H1 (cell line): ENCODE measurements at regions not wholly inside any gene's neighbourhood (a gene's known extent, or its start where the extent isn't known, plus 50 kb on each side); places are given as distances from the start of the nearest gene placed in this dataset.

Source experiments
- CTCF ChIA-PET: fragments of 300-600 bp; sonication (Branson Sonifier 250); formaldehyde crosslinking; loops from one replicate; lab custom pipeline; 2021; ENCODE audit not compliant: partially characterized antibody; lab: Charles Lee
- POLR2A ChIA-PET: fragments of 300-600 bp; sonication (Branson Sonifier 250); formaldehyde crosslinking; loops from one replicate; lab custom pipeline; 2021; ENCODE audit warnings: inconsistent platforms; ENCODE audit not compliant: partially characterized antibody; lab: Charles Lee
- DNase-seq, 2 experiments: peaks; one replicate each; pipeline versions ENCODE4 v3.0.0 to v3.0.0-alpha.2; 2010 to 2022; ENCODE audit warnings: low spot score in 2 of 2, low read depth in 1 of 2, mixed read lengths in 1 of 2
- FAIRE-seq: peaks from 2 replicates; lab custom pipeline; 2011; peaks lifted over from hg19 to GRCh38; lab: Jason Lieb, UNC
- H2AFZ ChIP-seq: 2 replicates; pipeline ENCODE4 v1.8.1; 2012; ENCODE audit warnings: low read length, inconsistent platforms
- H2AK5ac ChIP-seq: 2 replicates; pipeline ENCODE4 v1.6.1; 2013; ENCODE audit warnings: low read depth, low read length
- H2BK120ac ChIP-seq: replicated peaks from 2 replicates; pipeline ENCODE3; 2013; ENCODE audit warnings: low read depth, low read length, inconsistent platforms
- H2BK12ac ChIP-seq: 2 replicates; pipeline ENCODE4 v1.6.1; 2013; ENCODE audit warnings: low read depth, low read length
- H2BK15ac ChIP-seq: 2 replicates; pipeline ENCODE4 v1.6.1; 2013; ENCODE audit warnings: low read length
- H2BK20ac ChIP-seq: 2 replicates; pipeline ENCODE4 v1.6.1; 2013; ENCODE audit warnings: low read length
- H2BK5ac ChIP-seq: 2 replicates; pipeline ENCODE4 v1.6.1; 2013; ENCODE audit warnings: low read depth, low read length
- H3K14ac ChIP-seq: 2 replicates; pipeline ENCODE4 v1.6.1; 2013; ENCODE audit warnings: inconsistent platforms; ENCODE audit not compliant: insufficient read length
- H3K18ac ChIP-seq: 2 replicates; pipeline ENCODE4 v1.6.1; 2013; ENCODE audit warnings: low read length; ENCODE audit errors: extremely low read depth
- H3K23ac ChIP-seq: 2 replicates; pipeline ENCODE4 v1.6.1; 2013; ENCODE audit warnings: inconsistent platforms; ENCODE audit not compliant: insufficient read length
- H3K23me2 ChIP-seq: 2 replicates; pipeline ENCODE4 v1.6.1; 2013; ENCODE audit warnings: low read depth, low read length
- H3K27ac ChIP-seq: 2 replicates; pipeline ENCODE4 v1.6.1; 2011; ENCODE audit warnings: low read depth, low read length, inconsistent platforms
- H3K27me3 ChIP-seq, 4 experiments: replicated peaks in 1 of 4; 1 replicate in 1 of 4; 2 replicates in 3 of 4; pipeline versions ENCODE4 v1.6.1 to v1.8.1; 2011 to 2013; ENCODE audit warnings: low read length in 3 of 4, mild to moderate bottlenecking in 3 of 4, inconsistent platforms in 2 of 4, mixed read lengths in 2 of 4, moderate library complexity in 1 of 4; ENCODE audit not compliant: control insufficient read depth in 3 of 4, insufficient read depth in 3 of 4; ENCODE audit errors: extremely low read depth in 1 of 4
- H3K36me3 ChIP-seq, 4 experiments: 2 replicates each; pipeline versions ENCODE4 v1.6.1 to v1.8.1; 2011 to 2013; ENCODE audit warnings: mild to moderate bottlenecking in 4 of 4, low read length in 3 of 4, moderate library complexity in 2 of 4, control low read depth in 1 of 4, inconsistent platforms in 1 of 4; ENCODE audit not compliant: insufficient read depth in 4 of 4, control insufficient read depth in 2 of 4
- H3K4ac ChIP-seq: replicated peaks from 2 replicates; pipeline ENCODE3; 2013; ENCODE audit warnings: low read length, low read depth, mixed read lengths, inconsistent platforms; ENCODE audit not compliant: insufficient read length
- H3K4me1 ChIP-seq, 4 experiments: replicated peaks in 1 of 4; 1 replicate in 1 of 4; 2 replicates in 3 of 4; pipeline versions ENCODE4 v1.6.1 to v1.8.1; 2011 to 2013; ENCODE audit warnings: low read length in 3 of 4, inconsistent platforms in 2 of 4, mixed read lengths in 1 of 4; ENCODE audit not compliant: insufficient read depth in 4 of 4, control insufficient read depth in 3 of 4
- H3K4me2 ChIP-seq, 2 experiments: 2 replicates each; pipeline versions ENCODE4 v1.6.1 to v1.8.1; 2011 to 2013; ENCODE audit warnings: low read depth in 2 of 2, low read length in 2 of 2, control low read depth in 1 of 2, inconsistent platforms in 1 of 2, mild to moderate bottlenecking in 1 of 2; ENCODE audit not compliant: insufficient read depth in 1 of 2
- H3K4me3 ChIP-seq, 4 experiments: fragments of 200-600, 300-600 bp in 1 of 4; sonication (generic), shearing (Covaris generic), sonication (Bioruptor Twin) in 1 of 4; 2 replicates each; pipeline versions ENCODE4 v1.5.1 to v1.8.1; 2011 to 2016; ENCODE audit warnings: low read length in 4 of 4, low read depth in 3 of 4, control low read depth in 2 of 4, inconsistent platforms in 2 of 4, mild to moderate bottlenecking in 2 of 4, mixed read lengths in 1 of 4, moderate library complexity in 1 of 4; ENCODE audit not compliant: insufficient read depth in 2 of 4; ENCODE audit errors: extremely low read depth in 1 of 4
- H3K56ac ChIP-seq: replicated peaks from 2 replicates; pipeline ENCODE3; 2013; ENCODE audit warnings: low read depth, mild to moderate bottlenecking, mixed read lengths, low read length, inconsistent platforms; ENCODE audit not compliant: insufficient read length
- H3K79me1 ChIP-seq: 2 replicates; pipeline ENCODE4 v1.6.1; 2013; ENCODE audit warnings: low read depth, low read length, control low read depth
- H3K79me2 ChIP-seq, 2 experiments: 2 replicates each; pipeline versions ENCODE4 v1.6.1 to v1.8.1; 2012 to 2013; ENCODE audit warnings: low read length in 2 of 2, mild to moderate bottlenecking in 2 of 2, inconsistent platforms in 1 of 2; ENCODE audit not compliant: insufficient read depth in 2 of 2, control insufficient read depth in 1 of 2
- H3K9ac ChIP-seq, 4 experiments: replicated peaks in 1 of 4; 1 replicate in 1 of 4; 2 replicates in 3 of 4; pipeline versions ENCODE4 v1.6.1 to v1.8.1; 2011 to 2013; ENCODE audit warnings: low read depth in 3 of 4, low read length in 3 of 4, control low read depth in 2 of 4, mild to moderate bottlenecking in 2 of 4, moderate library complexity in 2 of 4, inconsistent platforms in 1 of 4; ENCODE audit errors: extremely low read depth in 1 of 4
- H3K9me3 ChIP-seq, 2 experiments: 2 replicates each; pipeline versions ENCODE4 v1.6.1 to v1.8.1; 2012 to 2013; ENCODE audit warnings: mild to moderate bottlenecking in 2 of 2, moderate library complexity in 2 of 2, control low read depth in 1 of 2, inconsistent platforms in 1 of 2, low read depth in 1 of 2, low read length in 1 of 2, mixed read lengths in 1 of 2; ENCODE audit not compliant: insufficient read depth in 2 of 2
- H4K20me1 ChIP-seq, 2 experiments: replicated peaks in 1 of 2; 2 replicates each; pipeline versions ENCODE3 to v1.8.1; 2011 to 2013; ENCODE audit warnings: inconsistent platforms in 2 of 2, low read length in 2 of 2, mild to moderate bottlenecking in 1 of 2; ENCODE audit not compliant: insufficient read depth in 2 of 2, control insufficient read depth in 1 of 2
- H4K5ac ChIP-seq: 2 replicates; pipeline ENCODE4 v1.6.1; 2013; ENCODE audit warnings: low read length, low read depth, mixed read lengths, inconsistent platforms; ENCODE audit not compliant: insufficient read length
- H4K8ac ChIP-seq: 2 replicates; pipeline ENCODE4 v1.8.0; 2013; ENCODE audit warnings: mild to moderate bottlenecking, moderate library complexity, low read length, inconsistent platforms; ENCODE audit not compliant: insufficient read depth; ENCODE audit errors: extremely low read depth
- H4K91ac ChIP-seq: replicated peaks from 2 replicates; pipeline ENCODE3; 2013; ENCODE audit warnings: low read length, mixed read lengths, inconsistent platforms; ENCODE audit not compliant: insufficient read length
- CEBPB ChIP-seq: IDR thresholded peaks from 2 replicates; pipeline ENCODE4 v1.6.1; 2012; ENCODE audit warnings: low read depth, low read length
- CHD2 ChIP-seq: IDR thresholded peaks from 2 replicates; pipeline ENCODE4 v1.6.1; 2012; ENCODE audit warnings: low read length, improper control_type of control experiment
- CTBP2 ChIP-seq: IDR thresholded peaks from 2 replicates; pipeline ENCODE4 v1.7.0; 2011; ENCODE audit warnings: borderline replicate concordance, mild to moderate bottlenecking, moderate library complexity, mixed read lengths, low read length; ENCODE audit not compliant: insufficient read depth, insufficient read length
- GABPA ChIP-seq: IDR thresholded peaks from 2 replicates; pipeline ENCODE4 v1.6.1; 2011; ENCODE audit warnings: mild to moderate bottlenecking, low read length, moderate library complexity, borderline replicate concordance; ENCODE audit not compliant: insufficient read depth
- HDAC2 ChIP-seq, 2 experiments: fragments of 300-600 bp in 1 of 2; sonication (generic) in 1 of 2; IDR thresholded peaks; 2 replicates each; pipeline ENCODE4 v1.6.1; 2011 to 2012; ENCODE audit warnings: low read depth in 2 of 2, low read length in 2 of 2, mild to moderate bottlenecking in 2 of 2, moderate library complexity in 2 of 2, borderline replicate concordance in 1 of 2, inconsistent platforms in 1 of 2
- JUND ChIP-seq: IDR thresholded peaks from 2 replicates; pipeline ENCODE4 v1.6.1; 2011; ENCODE audit warnings: mild to moderate bottlenecking, improper control_type of control experiment, low read length
- MAFK ChIP-seq: IDR thresholded peaks from 2 replicates; pipeline ENCODE4 v1.6.1; 2012; ENCODE audit warnings: low read depth, mild to moderate bottlenecking, improper control_type of control experiment, low read length
- MAX ChIP-seq: IDR thresholded peaks from 2 replicates; pipeline ENCODE4 v1.6.1; 2012; ENCODE audit warnings: inconsistent platforms
- POLR2A ChIP-seq, 2 experiments: IDR thresholded peaks; 1 replicate in 1 of 2; 2 replicates in 1 of 2; pipeline ENCODE4 v1.6.1; 2011; ENCODE audit warnings: low read depth in 2 of 2, low read length in 2 of 2, mild to moderate bottlenecking in 2 of 2; ENCODE audit errors: control extremely low read depth in 1 of 2
- POU5F1 ChIP-seq: IDR thresholded peaks from 2 replicates; pipeline ENCODE4 v1.6.1; 2011; ENCODE audit warnings: low read depth, mild to moderate bottlenecking, low read length, moderate library complexity
- SAP30 ChIP-seq: fragments of 300-600 bp; sonication (generic); IDR thresholded peaks from 2 replicates; pipeline ENCODE4 v1.7.1; 2012; ENCODE audit warnings: low read length, moderate library complexity, mild to moderate bottlenecking, inconsistent platforms; ENCODE audit not compliant: insufficient read depth, insufficient replicate concordance
- SIN3A ChIP-seq, 2 experiments: IDR thresholded peaks in 1 of 2; conservative IDR thresholded peaks in 1 of 2; 2 replicates each; pipeline ENCODE4 v1.6.1; 2011 to 2012; ENCODE audit warnings: low read length in 2 of 2, improper control_type of control experiment in 1 of 2, low read depth in 1 of 2, mild to moderate bottlenecking in 1 of 2
- SRF ChIP-seq: IDR thresholded peaks from 2 replicates; pipeline ENCODE4 v1.6.1; 2011; ENCODE audit warnings: mild to moderate bottlenecking, low read depth, low read length, moderate library complexity
- TAF1 ChIP-seq: IDR thresholded peaks from 2 replicates; pipeline ENCODE4 v1.6.1; 2011; ENCODE audit warnings: mild to moderate bottlenecking, low read depth, low read length
- TAF7 ChIP-seq: optimal IDR thresholded peaks from 2 replicates; pipeline ENCODE3; 2011; ENCODE audit warnings: low read depth, mild to moderate bottlenecking, inconsistent platforms, low read length, moderate library complexity, borderline replicate concordance
- TCF12 ChIP-seq: IDR thresholded peaks from 2 replicates; pipeline ENCODE4 v1.6.1; 2011; ENCODE audit warnings: low read depth, mild to moderate bottlenecking, low read length
- WGBS, 2 experiments: shearing (Covaris generic) in 1 of 2; methylation state at CpG; one replicate each; pipeline versions ENCODE4 v1.1.6 to v1.1.7; 2013 to 2015; ENCODE audit warnings: low lambda C conversion rate in 2 of 2, mixed read lengths in 2 of 2, inconsistent platforms in 1 of 2, low coverage in 1 of 2, missing lambda C conversion rate in 1 of 2; ENCODE audit not compliant: insufficient replicate concordance in 2 of 2, insufficient coverage in 1 of 2, insufficient read length in 1 of 2; ENCODE audit errors: extremely low coverage in 1 of 2, missing lambda C conversion rate in 1 of 2; 5-methylcytosine and 5-hydroxymethylcytosine counted together

- POLR2A ChIA-PET: no interaction called here
- no peak overlapping the region for H2BK120ac ChIP-seq
- H3K4me2 ChIP-seq: no peak overlapping the region
- CTCF ChIA-PET: no interaction called here
- H2BK15ac ChIP-seq: no peak overlapping the region
- H3K79me2 ChIP-seq: no peaks in the 10 kb centered on the region
- TF ChIP-seq POU5F1 (no peak), MAX (no peak), TAF1 (no peak), CEBPB (no peak), MAFK (no peak), POLR2A (IDR thresholded peaks at IDR 0.05; ENCODE audit: control extremely low read depth in 1 of 2, low read depth in 2 of 2, low read length in 2 of 2) (no peak), SAP30 (no peak), SIN3A (conservative IDR thresholded peaks at IDR 0.05 in 1 of 2, IDR thresholded peaks at IDR 0.05 in 1 of 2; ENCODE audit: low read depth in 1 of 2, low read length in 2 of 2) (no peak), JUND (no peak), CTBP2 (no peak), TAF7 (no peak), HDAC2 (IDR thresholded peaks at IDR 0.05; ENCODE audit: borderline replicate concordance in 1 of 2, low read depth in 2 of 2, low read length in 2 of 2) (no peak), GABPA (no peak), CHD2 (no peak), SRF (no peak), TCF12 (no peak)
- no peak overlapping the region for H2BK12ac ChIP-seq
- no peaks in the 10 kb centered on the region for H3K9me3 ChIP-seq
- H3K18ac ChIP-seq: no peak overlapping the region
- H3K4me1 ChIP-seq: no peaks in the 10 kb centered on the region; a peak in 1 of 7 replicates
- no peak overlapping the region for H2BK5ac ChIP-seq
- no peak overlapping the region for H3K4me3 ChIP-seq
- H2AFZ ChIP-seq: no peak overlapping the region
- H3K36me3 ChIP-seq: no peaks in the 10 kb centered on the region
- H2AK5ac ChIP-seq: no peak overlapping the region
- H4K20me1 ChIP-seq: no peaks in the 10 kb centered on the region
- H3K56ac ChIP-seq: no peak overlapping the region
- no peak overlapping the region for H3K14ac ChIP-seq
- 93% methylated on average over 4 of the region's 4 CpGs; no CpG with 5 or more reads in 1 of the 2 experiments for WGBS, 2 experiments
- FAIRE-seq (no peak), DNase-seq (no peak)
- no peaks in the 10 kb centered on the region for H3K79me1 ChIP-seq
- H4K8ac ChIP-seq: peak overlapping the region; percentile 35; the same call in 1 of the 2 replicates
- no peak overlapping the region for H3K27ac ChIP-seq
- no peaks in the 10 kb centered on the region for H3K27me3 ChIP-seq
- no peak overlapping the region for H4K91ac ChIP-seq
- no peak overlapping the region for H3K23ac ChIP-seq
- no peaks in the 10 kb centered on the region for H3K23me2 ChIP-seq
- H3K4ac ChIP-seq: no peak overlapping the region
- H2BK20ac ChIP-seq: no peak overlapping the region
- H4K5ac ChIP-seq: no peak overlapping the region
- no peak overlapping the region for H3K9ac ChIP-seq
Observed at GRCh38 chr22:49022816-49023160, 804.9 kb downstream of the BRD1 start.
